SK-N-SH (cell line): ENCODE measurements at regions not wholly inside any gene's neighbourhood (a gene's known extent, or its start where the extent isn't known, plus 50 kb on each side); places are given as distances from the start of the nearest gene placed in this dataset.

Experiments used
- CTCF ChIA-PET: fragments of 300-600, 350-600 bp; formaldehyde crosslinking; extraction: SDS; loops from one replicate; lab custom pipeline; 2021; lab: Yijun Ruan, JAX
- POLR2A ChIA-PET: fragments of 350-600 bp; sonication (Branson Sonifier 250); formaldehyde crosslinking; extraction: SDS; loops from one replicate; lab custom pipeline; 2020; ENCODE audit warnings: antibody characterized with exemption, inconsistent platforms; lab: Yijun Ruan, JAX
- DNase-seq: peaks from one replicate; pipeline ENCODE4 v3.0.0; 2012
- H2AFZ ChIP-seq: fragments of 200-600 bp; sonication (generic); 2 replicates; pipeline ENCODE4 v1.8.1; 2016; ENCODE audit warnings: antibody characterized with exemption, mild to moderate bottlenecking, low read depth
- H3F3A ChIP-seq: fragments of 200-600 bp; sonication (generic); replicated peaks from 2 replicates; pipeline ENCODE3; 2016; ENCODE audit warnings: antibody characterized with exemption, mild to moderate bottlenecking; ENCODE audit not compliant: insufficient read depth
- H3K27ac ChIP-seq, 2 experiments: fragments of 200-500 bp in 1 of 2; fragments of 200-600 bp in 1 of 2; sonication (Bioruptor generic) in 1 of 2; sonication (generic), shearing (Covaris generic) in 1 of 2; 2 replicates each; pipeline versions ENCODE4 v1.5.1 to v1.6.1; 2014 to 2016; ENCODE audit warnings: low read depth in 2 of 2, inconsistent platforms in 1 of 2, low read length in 1 of 2, mild to moderate bottlenecking in 1 of 2, mixed read lengths in 1 of 2
- H3K27me3 ChIP-seq: fragments of 200-600 bp; sonication (generic), shearing (Covaris generic); 2 replicates; pipeline ENCODE4 v1.6.1; 2016; ENCODE audit warnings: mixed run types; ENCODE audit not compliant: insufficient read depth
- H3K36me3 ChIP-seq, 2 experiments: fragments of 200-500 bp in 1 of 2; fragments of 200-600 bp in 1 of 2; sonication (Bioruptor generic) in 1 of 2; sonication (generic) in 1 of 2; replicated peaks in 1 of 2; 2 replicates each; pipeline versions ENCODE3 to v1.5.1; 2014 to 2016; ENCODE audit warnings: low read length in 1 of 2, mild to moderate bottlenecking in 1 of 2; ENCODE audit not compliant: insufficient read depth in 2 of 2, control insufficient read depth in 1 of 2
- H3K4me1 ChIP-seq, 2 experiments: fragments of 200-500 bp in 1 of 2; fragments of 200-600 bp in 1 of 2; sonication (Bioruptor generic) in 1 of 2; sonication (generic), shearing (Covaris generic) in 1 of 2; 2 replicates each; pipeline versions ENCODE4 v1.5.1 to v1.6.1; 2014 to 2016; ENCODE audit warnings: low read depth in 1 of 2, low read length in 1 of 2, mixed run types in 1 of 2; ENCODE audit not compliant: insufficient read depth in 2 of 2, control insufficient read depth in 1 of 2
- H3K4me2 ChIP-seq: fragments of 200-600 bp; sonication (generic), shearing (Covaris generic); 2 replicates; pipeline ENCODE4 v1.6.1; 2017; ENCODE audit warnings: mixed run types
- H3K4me3 ChIP-seq, 2 experiments: fragments of 200-500 bp in 1 of 2; fragments of 200-600 bp in 1 of 2; sonication (Bioruptor generic) in 1 of 2; sonication (generic), shearing (Covaris generic) in 1 of 2; 2 replicates each; pipeline versions ENCODE4 v1.5.1 to v1.8.1; 2014 to 2016; ENCODE audit warnings: low read depth in 2 of 2, inconsistent platforms in 1 of 2, low read length in 1 of 2, mild to moderate bottlenecking in 1 of 2, mixed read lengths in 1 of 2, moderate library complexity in 1 of 2
- H3K79me2 ChIP-seq: fragments of 200-600 bp; sonication (generic); 2 replicates; pipeline ENCODE4 v1.8.1; 2017; ENCODE audit warnings: mild to moderate bottlenecking; ENCODE audit not compliant: insufficient read depth
- H3K9ac ChIP-seq: fragments of 200-600 bp; sonication (generic); 2 replicates; pipeline ENCODE4 v1.6.1; 2017; ENCODE audit warnings: mixed run types
- H3K9me2 ChIP-seq: fragments of 200-600 bp; sonication (generic); 2 replicates; pipeline ENCODE4 v1.6.1; 2017; ENCODE audit warnings: mixed run types
- H3K9me3 ChIP-seq: fragments of 200-600 bp; sonication (generic); 2 replicates; pipeline ENCODE4 v1.6.1; 2017; ENCODE audit warnings: mixed run types, mild to moderate bottlenecking, moderate library complexity
- H4K20me1 ChIP-seq: fragments of 200-600 bp; sonication (generic); 2 replicates; pipeline ENCODE4 v1.6.1; 2017; ENCODE audit warnings: mild to moderate bottlenecking, mixed run types; ENCODE audit not compliant: insufficient read depth
- EZH2phosphoT487 ChIP-seq: fragments of 200-600 bp; sonication (generic); IDR thresholded peaks from 2 replicates; pipeline ENCODE4 v1.6.1; 2017; ENCODE audit warnings: low read depth, mixed run types, mild to moderate bottlenecking, antibody characterized with exemption, moderate library complexity, borderline replicate concordance
- FOXJ3 ChIP-seq: sonication (generic); formaldehyde crosslinking; IDR thresholded peaks from 2 replicates; pipeline ENCODE4 v1.5.1; 2020; ENCODE audit warnings: mild to moderate bottlenecking, missing genetic modification reagents
- FOXM1 ChIP-seq: IDR thresholded peaks from 2 replicates; pipeline ENCODE4 v1.4.0; 2012; ENCODE audit warnings: low read depth, mild to moderate bottlenecking
- GATA2 ChIP-seq: sonication (generic); formaldehyde crosslinking; IDR thresholded peaks from 2 replicates; pipeline ENCODE4 v1.5.0; 2020; ENCODE audit warnings: mild to moderate bottlenecking, missing genetic modification reagents
- IRF3 ChIP-seq: fragments of 150-350 bp; IDR thresholded peaks from 2 replicates; pipeline ENCODE4 v1.6.1; 2016; ENCODE audit warnings: mild to moderate bottlenecking, low read depth, low read length
- JUND ChIP-seq: IDR thresholded peaks from 2 replicates; pipeline ENCODE4 v1.4.0; 2012
- MEF2A ChIP-seq: IDR thresholded peaks from 2 replicates; pipeline ENCODE4 v1.4.0; 2012; ENCODE audit warnings: low read depth, borderline replicate concordance
- MXI1 ChIP-seq: IDR thresholded peaks from 2 replicates; pipeline ENCODE4 v1.6.1; 2012; ENCODE audit warnings: mild to moderate bottlenecking, low read depth, low read length, improper control_type of control experiment
- NFIC ChIP-seq: IDR thresholded peaks from 2 replicates; pipeline ENCODE4 v1.4.0; 2012; ENCODE audit warnings: borderline replicate concordance
- NRF1 ChIP-seq: IDR thresholded peaks from 2 replicates; pipeline ENCODE4 v1.6.1; 2012; ENCODE audit warnings: low read depth, mild to moderate bottlenecking, low read length
- POLR2AphosphoS5 ChIP-seq: IDR thresholded peaks from 2 replicates; pipeline ENCODE4 v1.6.1; 2012; ENCODE audit warnings: low read depth, low read length
- RAD21 ChIP-seq: IDR thresholded peaks from 2 replicates; pipeline ENCODE4 v1.6.1; 2012; ENCODE audit warnings: mild to moderate bottlenecking, low read length
- RCOR1 ChIP-seq: fragments of 150-350 bp; IDR thresholded peaks from 2 replicates; pipeline ENCODE4 v1.6.1; 2017; ENCODE audit warnings: antibody characterized with exemption, low read length
- RFX5 ChIP-seq: IDR thresholded peaks from 2 replicates; pipeline ENCODE4 v1.6.1; 2012; ENCODE audit warnings: mild to moderate bottlenecking, improper control_type of control experiment, low read length
- SIN3A ChIP-seq: IDR thresholded peaks from 2 replicates; pipeline ENCODE4 v1.6.1; 2012; ENCODE audit warnings: low read depth, mild to moderate bottlenecking, low read length, moderate library complexity, borderline replicate concordance
- SMC3 ChIP-seq: IDR thresholded peaks from 2 replicates; pipeline ENCODE4 v1.6.1; 2012; ENCODE audit warnings: low read depth, low read length, improper control_type of control experiment
- TAF1 ChIP-seq: IDR thresholded peaks from 2 replicates; pipeline ENCODE4 v1.6.1; 2012; ENCODE audit warnings: low read depth, mild to moderate bottlenecking, low read length, moderate library complexity, borderline replicate concordance
- TEAD4 ChIP-seq: IDR thresholded peaks from 2 replicates; pipeline ENCODE4 v1.4.0; 2012; ENCODE audit warnings: mild to moderate bottlenecking, borderline replicate concordance; ENCODE audit not compliant: insufficient read depth
- USF2 ChIP-seq: fragments of 150-350 bp; IDR thresholded peaks from 2 replicates; pipeline ENCODE4 v1.6.1; 2017; ENCODE audit warnings: antibody characterized with exemption, low read length, low read depth, borderline replicate concordance
- YY1 ChIP-seq: IDR thresholded peaks from 2 replicates; pipeline ENCODE4 v1.4.0; 2012; ENCODE audit warnings: low read depth, mild to moderate bottlenecking
- WGBS: methylation state at CpG from one replicate; pipeline ENCODE4 v1.1.6; 2017; ENCODE audit warnings: low lambda C conversion rate; 5-methylcytosine and 5-hydroxymethylcytosine counted together
- TF ChIP-seq, protein P1 (sequence below): IDR thresholded peaks from 2 replicates; pipeline ENCODE4; 2012
- TF ChIP-seq, protein P2 (sequence below): IDR thresholded peaks from 2 replicates; pipeline ENCODE4 v1.4.0; 2012; ENCODE audit warnings: low read depth, borderline replicate concordance

- Histone ChIP-seq H3K9me2 (no peaks in the 10 kb centered on the region), H3K4me1 (no peaks in the 10 kb centered on the region), H3K36me3 (no peaks in the 10 kb centered on the region), H3K27ac (no peak overlapping the region), H3K4me2 (no peak overlapping the region), H4K20me1 (no peaks in the 10 kb centered on the region), H3K27me3 (no peaks in the 10 kb centered on the region), H2AFZ (no peak overlapping the region), H3F3A (no peaks in the 10 kb centered on the region), H3K9me3 (no peaks in the 10 kb centered on the region), H3K9ac (no peak overlapping the region), H3K4me3 (no peak overlapping the region), H3K79me2 (no peaks in the 10 kb centered on the region)
- ChIA-PET POLR2A (no interaction called here), CTCF (no interaction called here)
- DNase-seq = no peak
- TF ChIP-seq NFIC = no peak
- TF ChIP-seq EZH2phosphoT487 = no peak
- no peak for TF ChIP-seq RAD21
- no peak for TF ChIP-seq NRF1
- TF ChIP-seq POLR2AphosphoS5 = no peak
- no peak for TF ChIP-seq FOXJ3 (CRISPR knock-in tag)
- no peak for TF ChIP-seq IRF3
- no peak for TF ChIP-seq SIN3A
- TF ChIP-seq YY1 = no peak
- no peak for TF ChIP-seq RCOR1
- no peak for TF ChIP-seq TAF1
- no peak for TF ChIP-seq MEF2A
- TF ChIP-seq JUND = no peak
- 0% methylated on average over 1 of the region's 1 CpG for WGBS
Measured at GRCh38 chr4:23225564-23225963, 532.8 kb downstream of the GBA3 start.

DNA sequence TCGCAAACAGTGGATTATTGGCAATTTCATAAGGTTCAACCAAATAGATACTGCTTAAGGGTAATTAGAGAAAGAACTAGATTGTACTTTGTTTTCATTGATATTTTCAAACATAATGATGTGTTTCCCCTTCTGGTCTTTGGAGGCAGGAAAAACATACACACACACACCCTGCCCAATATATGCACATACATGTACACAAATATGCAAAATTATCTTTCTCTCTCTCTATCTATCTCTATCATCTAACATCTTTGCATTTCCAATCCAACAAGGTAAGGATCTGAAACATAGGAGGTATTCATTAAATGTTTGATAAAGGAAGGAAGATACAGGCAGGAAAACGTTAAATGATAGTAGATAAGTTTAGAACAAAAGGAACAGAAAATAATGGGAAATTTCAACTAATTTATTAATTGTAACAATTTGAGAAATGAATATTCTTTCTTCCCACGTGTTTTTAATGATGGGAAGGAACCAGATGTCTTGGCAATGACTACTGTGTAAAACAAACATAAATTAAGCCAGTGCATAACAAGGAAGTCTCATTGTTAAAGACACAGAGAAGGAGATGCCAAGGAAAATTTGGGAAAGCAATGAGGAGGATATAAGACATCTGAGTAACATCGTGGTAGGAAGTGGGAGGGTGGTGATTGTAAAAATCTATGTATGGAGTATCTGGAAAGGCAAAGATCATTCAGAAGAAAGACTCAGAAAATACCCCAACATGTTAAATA lies 532.1 kb downstream of the GBA3 start:
- no peak overlapping the region for H3K4me2 ChIP-seq
- DNase-seq = no peak
- H3K36me3 ChIP-seq = no peaks in the 10 kb centered on the region
- H3K4me1 ChIP-seq = no peaks in the 10 kb centered on the region
- no peak overlapping the region for H3K27ac ChIP-seq
- no peaks in the 10 kb centered on the region for H4K20me1 ChIP-seq
- no peaks in the 10 kb centered on the region for H3K9me2 ChIP-seq
- WGBS = 20% methylated on average over 4 of the region's 4 CpGs
- POLR2A ChIA-PET = no interaction called here
- H3F3A ChIP-seq = no peaks in the 10 kb centered on the region
- H3K9me3 ChIP-seq = no peaks in the 10 kb centered on the region
- H3K27me3 ChIP-seq = no peaks in the 10 kb centered on the region
- no peak overlapping the region for H3K9ac ChIP-seq
- CTCF ChIA-PET = no interaction called here
- H2AFZ ChIP-seq = no peak overlapping the region
- H3K4me3 ChIP-seq = no peak overlapping the region
- no peaks in the 10 kb centered on the region for H3K79me2 ChIP-seq
- TF ChIP-seq GATA2 (no peak), EZH2phosphoT487 (no peak), RCOR1 (no peak), JUND (no peak), SMC3 (no peak), RFX5 (no peak), MXI1 (no peak), USF2 (no peak), IRF3 (no peak), NFIC (no peak), TAF1 (no peak), TEAD4 (no peak), FOXM1 (no peak), NRF1 (no peak)
- TF ChIP-seq, protein P1, sequence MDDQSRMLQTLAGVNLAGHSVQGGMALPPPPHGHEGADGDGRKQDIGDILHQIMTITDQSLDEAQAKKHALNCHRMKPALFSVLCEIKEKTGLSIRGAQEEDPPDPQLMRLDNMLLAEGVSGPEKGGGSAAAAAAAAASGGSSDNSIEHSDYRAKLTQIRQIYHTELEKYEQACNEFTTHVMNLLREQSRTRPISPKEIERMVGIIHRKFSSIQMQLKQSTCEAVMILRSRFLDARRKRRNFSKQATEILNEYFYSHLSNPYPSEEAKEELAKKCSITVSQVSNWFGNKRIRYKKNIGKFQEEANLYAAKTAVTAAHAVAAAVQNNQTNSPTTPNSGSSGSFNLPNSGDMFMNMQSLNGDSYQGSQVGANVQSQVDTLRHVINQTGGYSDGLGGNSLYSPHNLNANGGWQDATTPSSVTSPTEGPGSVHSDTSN = no peak
- TF ChIP-seq, protein P2, sequence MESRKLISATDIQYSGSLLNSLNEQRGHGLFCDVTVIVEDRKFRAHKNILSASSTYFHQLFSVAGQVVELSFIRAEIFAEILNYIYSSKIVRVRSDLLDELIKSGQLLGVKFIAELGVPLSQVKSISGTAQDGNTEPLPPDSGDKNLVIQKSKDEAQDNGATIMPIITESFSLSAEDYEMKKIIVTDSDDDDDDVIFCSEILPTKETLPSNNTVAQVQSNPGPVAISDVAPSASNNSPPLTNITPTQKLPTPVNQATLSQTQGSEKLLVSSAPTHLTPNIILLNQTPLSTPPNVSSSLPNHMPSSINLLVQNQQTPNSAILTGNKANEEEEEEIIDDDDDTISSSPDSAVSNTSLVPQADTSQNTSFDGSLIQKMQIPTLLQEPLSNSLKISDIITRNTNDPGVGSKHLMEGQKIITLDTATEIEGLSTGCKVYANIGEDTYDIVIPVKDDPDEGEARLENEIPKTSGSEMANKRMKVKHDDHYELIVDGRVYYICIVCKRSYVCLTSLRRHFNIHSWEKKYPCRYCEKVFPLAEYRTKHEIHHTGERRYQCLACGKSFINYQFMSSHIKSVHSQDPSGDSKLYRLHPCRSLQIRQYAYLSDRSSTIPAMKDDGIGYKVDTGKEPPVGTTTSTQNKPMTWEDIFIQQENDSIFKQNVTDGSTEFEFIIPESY = no peak
